ENCODE measurements at regions not wholly inside any gene's neighbourhood (a gene's known extent, or its start where the extent isn't known, plus 50 kb on each side); places are given as distances from the start of the nearest gene placed in this dataset.

- no peak for TF ChIP-seq EGR1 (IDR thresholded peaks at IDR 0.05; ENCODE audit: borderline replicate concordance in 1 of 2, low read depth in 2 of 2, low read length in 2 of 2)
- TF ChIP-seq ZNF687 (IDR thresholded peaks at IDR 0.05): no peak
- TF ChIP-seq ELK1 (IDR thresholded peaks at IDR 0.05; ENCODE audit: low read depth, low read length): no peak
- no peak for TF ChIP-seq PBX3 (IDR thresholded peaks at IDR 0.05; ENCODE audit: insufficient replicate concordance, low read depth, low read length)
Observed at GRCh38 chr1:163570071-163570470, 248.3 kb downstream of the NUF2 start (continued).

- in situ Hi-C loops (cut with MboI): no loop called here
- SMC1A ChIA-PET (ENCODE audit: uncharacterized antibody, unreplicated experiment): no interaction called here
- no peak for ATAC-seq
Observed at GRCh38 chr1:163571950-163572349, 250.2 kb downstream of the NUF2 start.

More at GRCh38 chr1:163571950-163572349, 250.2 kb downstream of the NUF2 start:
- ChIA-PET CTCF (no interaction called here), POLR2A (no interaction called here), RAD21 (ENCODE audit: unreplicated experiment) (no interaction called here)
- Histone ChIP-seq H3K36me3 (ENCODE audit: control insufficient read depth in 2 of 2, insufficient read depth in 2 of 2, low read length in 1 of 2) (no peaks in the 10 kb centered on the region), H3K4me1 (ENCODE audit: control insufficient read depth, insufficient read depth, low read length) (no peaks in the 10 kb centered on the region), H3K27ac (ENCODE audit: control insufficient read depth, insufficient read depth) (no peak overlapping the region), H4K20me1 (ENCODE audit: control insufficient read depth, insufficient read depth) (no peaks in the 10 kb centered on the region), H3K4me2 (ENCODE audit: control insufficient read depth, insufficient read depth) (no peak overlapping the region), H3K27me3 (replicated peaks in 1 of 2; ENCODE audit: control insufficient read depth in 2 of 2, insufficient read depth in 2 of 2, low read length in 1 of 2) (no peaks in the 10 kb centered on the region), H3K4me3 (no peak overlapping the region), H3K9ac (ENCODE audit: control insufficient read depth, insufficient read depth, low read length) (no peak overlapping the region), H3K9me3 (replicated peaks; ENCODE audit: control insufficient read depth, insufficient read depth, low read length) (no peaks in the 10 kb centered on the region), H3K79me2 (ENCODE audit: control insufficient read depth, insufficient read depth, low read length) (no peaks in the 10 kb centered on the region), H2AFZ (ENCODE audit: control insufficient read depth, low read depth, low read length) (no peak overlapping the region)
- no peak for FAIRE-seq
- intact Hi-C loops (cut with micrococcal nuclease; ENCODE audit: unreplicated experiment): no loop called here
- DNase-seq (ENCODE audit: low read depth, low spot score): no peak
- BruUV-seq (replicated peaks): no TSS peak
- WGBS (ENCODE audit: insufficient coverage, insufficient replicate concordance, low lambda C conversion rate, missing lambda C conversion rate): 4% methylated on average over 4 of the region's 4 CpGs
- no peak for TF ChIP-seq MEF2A (IDR thresholded peaks at IDR 0.05; ENCODE audit: insufficient read depth, low read depth, low read length)
- TF ChIP-seq RELA (IDR thresholded peaks at IDR 0.05; ENCODE audit: borderline replicate concordance, partially characterized antibody): no peak
- TF ChIP-seq RBBP5 (conservative IDR thresholded peaks at IDR 0.05): no peak
- TF ChIP-seq E2F4 (IDR thresholded peaks at IDR 0.05; ENCODE audit: low read depth, low read length): no peak
- TF ChIP-seq ZBTB11 (CRISPR knock-in tag; IDR thresholded peaks at IDR 0.05): no peak
